Neural crest cell (in vitro differentiated cells): ENCODE measurements at regions not wholly inside any gene's neighbourhood (a gene's known extent, or its start where the extent isn't known, plus 50 kb on each side); places are given as distances from the start of the nearest gene placed in this dataset.

Experiments
- DNase-seq: peaks from one replicate; pipeline ENCODE4 v3.0.0; 2021; ENCODE audit warnings: low read depth, mixed read lengths, low spot score
- H3K27ac Mint-ChIP-seq: one replicate; pipeline ENCODE4 v1.8.0; 2021; ENCODE audit warnings: mild to moderate bottlenecking, mixed read lengths; ENCODE audit not compliant: unreplicated experiment
- H3K27me3 Mint-ChIP-seq: 2 replicates; pipeline ENCODE4 v1.8.0; 2021; ENCODE audit warnings: low read depth, mild to moderate bottlenecking, mixed read lengths
- H3K36me3 Mint-ChIP-seq: 2 replicates; pipeline ENCODE4 v1.8.0; 2021; ENCODE audit warnings: low read depth, mild to moderate bottlenecking, mixed read lengths
- H3K4me1 Mint-ChIP-seq: 2 replicates; pipeline ENCODE4 v1.8.0; 2021; ENCODE audit warnings: mixed read lengths
- H3K4me3 Mint-ChIP-seq: one replicate; pipeline ENCODE4 v1.8.0; 2021; ENCODE audit warnings: mild to moderate bottlenecking, mixed read lengths
- H3K9me3 Mint-ChIP-seq: 2 replicates; pipeline ENCODE4 v1.8.0; 2021; ENCODE audit warnings: mixed read lengths
- CTCF ChIP-seq: fragments of 200-600 bp; sonication (generic); conservative IDR thresholded peaks from 2 replicates; pipeline ENCODE4 v1.5.0; 2021; ENCODE audit warnings: antibody characterized with exemption, mild to moderate bottlenecking

GRCh38 chr17:79537061-79537460, 73.8 kb downstream of the RBFOX3 start:
- no peak for DNase-seq
- Mint-ChIP-seq H3K4me3 (no peak overlapping the region), H3K27ac (no peak overlapping the region), H3K4me1 (peaks cover 1% of the 10 kb centered on the region), H3K9me3 (no peaks in the 10 kb centered on the region), H3K27me3 (no peaks in the 10 kb centered on the region), H3K36me3 (no peaks in the 10 kb centered on the region)
- no peak for TF ChIP-seq CTCF

GRCh38 chr17:79536212-79536840, 74.5 kb downstream of the RBFOX3 start:
- Mint-ChIP-seq H3K27ac (peak overlapping the region; percentile 58), H3K4me3 (no peak overlapping the region), H3K4me1 (peaks cover 8% of the 10 kb centered on the region), H3K9me3 (no peaks in the 10 kb centered on the region), H3K27me3 (no peaks in the 10 kb centered on the region), H3K36me3 (no peaks in the 10 kb centered on the region)
- no peak for TF ChIP-seq CTCF
- no peak for DNase-seq

GRCh38 chr17:79535728-79536025, 75.2 kb downstream of the RBFOX3 start:
- no peak overlapping the region for H3K27ac Mint-ChIP-seq
- no peaks in the 10 kb centered on the region for H3K9me3 Mint-ChIP-seq
- H3K4me3 Mint-ChIP-seq: no peak overlapping the region
- DNase-seq: no peak
- H3K4me1 Mint-ChIP-seq: peaks cover 8% of the 10 kb centered on the region
- H3K36me3 Mint-ChIP-seq: no peaks in the 10 kb centered on the region
- H3K27me3 Mint-ChIP-seq: no peaks in the 10 kb centered on the region
- no peak for TF ChIP-seq CTCF

GRCh38 chr17:79534851-79535727, 75.8 kb downstream of the RBFOX3 start:
- Mint-ChIP-seq H3K9me3 (no peaks in the 10 kb centered on the region), H3K27ac (no peak overlapping the region), H3K27me3 (no peaks in the 10 kb centered on the region), H3K4me1 (peaks cover 11% of the 10 kb centered on the region), H3K4me3 (no peak overlapping the region), H3K36me3 (no peaks in the 10 kb centered on the region)
- DNase-seq: no peak
- no peak for TF ChIP-seq CTCF

- Mint-ChIP-seq H3K4me3 (no peak overlapping the region), H3K9me3 (no peaks in the 10 kb centered on the region), H3K27me3 (no peaks in the 10 kb centered on the region), H3K27ac (no peak overlapping the region), H3K36me3 (no peaks in the 10 kb centered on the region), H3K4me1 (peaks cover 19% of the 10 kb centered on the region)
- TF ChIP-seq CTCF: no peak
- DNase-seq: no peak
Measured at GRCh38 chr17:79534111-79534510, 76.7 kb downstream of the RBFOX3 start.
